ENCODE measurements at regions not wholly inside any gene's neighbourhood (a gene's known extent, or its start where the extent isn't known, plus 50 kb on each side); places are given as distances from the start of the nearest gene placed in this dataset.

- TF ChIP-seq, protein P1, sequence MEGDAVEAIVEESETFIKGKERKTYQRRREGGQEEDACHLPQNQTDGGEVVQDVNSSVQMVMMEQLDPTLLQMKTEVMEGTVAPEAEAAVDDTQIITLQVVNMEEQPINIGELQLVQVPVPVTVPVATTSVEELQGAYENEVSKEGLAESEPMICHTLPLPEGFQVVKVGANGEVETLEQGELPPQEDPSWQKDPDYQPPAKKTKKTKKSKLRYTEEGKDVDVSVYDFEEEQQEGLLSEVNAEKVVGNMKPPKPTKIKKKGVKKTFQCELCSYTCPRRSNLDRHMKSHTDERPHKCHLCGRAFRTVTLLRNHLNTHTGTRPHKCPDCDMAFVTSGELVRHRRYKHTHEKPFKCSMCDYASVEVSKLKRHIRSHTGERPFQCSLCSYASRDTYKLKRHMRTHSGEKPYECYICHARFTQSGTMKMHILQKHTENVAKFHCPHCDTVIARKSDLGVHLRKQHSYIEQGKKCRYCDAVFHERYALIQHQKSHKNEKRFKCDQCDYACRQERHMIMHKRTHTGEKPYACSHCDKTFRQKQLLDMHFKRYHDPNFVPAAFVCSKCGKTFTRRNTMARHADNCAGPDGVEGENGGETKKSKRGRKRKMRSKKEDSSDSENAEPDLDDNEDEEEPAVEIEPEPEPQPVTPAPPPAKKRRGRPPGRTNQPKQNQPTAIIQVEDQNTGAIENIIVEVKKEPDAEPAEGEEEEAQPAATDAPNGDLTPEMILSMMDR (optimal IDR thresholded peaks at IDR 0.05 in 1 of 3, IDR thresholded peaks at IDR 0.05 in 1 of 3, conservative IDR thresholded peaks at IDR 0.05 in 1 of 3; ENCODE audit: extremely low read depth in 1 of 3, insufficient read depth in 2 of 3, low read length in 3 of 3) = no peak
- TF ChIP-seq EZH2 (IDR thresholded peaks at IDR 0.05; ENCODE audit: low read length) = no peak
Observed at GRCh38 chr2:239748811-239749210, 276.3 kb downstream of the NDUFA10 start.

All from keratinocyte (primary cell).